GM18861 (cell line): ENCODE measurements at regions not wholly inside any gene's neighbourhood (a gene's known extent, or its start where the extent isn't known, plus 50 kb on each side); places are given as distances from the start of the nearest gene placed in this dataset.
A peak's percentile ranks its signal among the peaks of the same experiment; 100 is the strongest.
"Not testable (repeated sequence)": the region's sequence is repeated elsewhere in the genome, so short reads cannot be mapped to it uniquely, and the experiment has no call there.

ENCODE experiments used
- ATAC-seq: cut with Tn5 transposase; IDR thresholded peaks from one replicate; pipeline ENCODE4 v1.9.1; 2021; ENCODE audit not compliant: unreplicated experiment

GRCh38 chr10:56537984-56538383, 176.9 kb upstream of the ZWINT start:
- ATAC-seq = no peak

DNA sequence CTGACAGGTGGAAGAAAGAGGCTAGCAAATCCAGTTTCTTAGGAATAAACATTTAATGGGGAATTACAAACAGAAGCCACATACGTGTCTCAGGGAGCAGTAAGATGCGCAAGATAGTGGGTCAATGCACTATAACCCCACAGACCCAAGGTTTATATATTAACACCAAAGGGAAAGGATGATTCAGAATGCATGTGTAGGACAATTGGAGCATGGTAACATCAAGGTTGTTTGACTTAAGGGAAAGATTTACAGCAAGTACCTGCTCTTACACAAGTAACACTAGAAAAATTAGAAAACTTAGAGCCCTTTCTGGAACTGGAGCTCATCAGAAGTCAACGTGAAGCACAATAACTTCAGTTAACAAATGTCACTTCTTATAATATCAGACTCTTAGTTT, 161.1 kb upstream of the ZWINT start:
- ATAC-seq = no peak

DNA sequence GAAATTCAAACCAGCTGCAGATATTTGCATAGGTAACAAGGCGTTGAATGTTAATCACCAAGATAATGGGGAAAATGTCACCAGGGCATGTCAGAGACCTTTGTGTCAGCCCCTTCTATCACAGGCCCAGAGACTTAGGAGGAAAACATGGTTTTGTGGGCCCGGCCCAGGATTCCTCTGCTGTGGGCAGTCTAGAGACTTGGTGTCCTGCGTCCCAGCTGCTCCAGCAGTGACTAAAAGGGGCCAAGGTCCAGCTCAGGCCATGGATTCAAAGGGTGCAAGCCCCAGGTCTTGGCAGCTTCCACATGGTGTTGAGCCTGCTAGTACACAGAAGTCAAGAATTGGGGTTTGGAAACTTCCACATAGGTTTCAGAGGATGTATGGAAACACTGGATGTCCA, 147.5 kb upstream of the ZWINT start:
- no peak for ATAC-seq

- no peak for ATAC-seq
These were observed 146.0 kb upstream of the ZWINT start for GRCh38 chr10:56507033-56507432.

GRCh38 chr10:56505555-56505954, 144.5 kb upstream of the ZWINT start:
- ATAC-seq = no peak

- ATAC-seq = no peak
These were observed 135.1 kb upstream of the ZWINT start for GRCh38 chr10:56496186-56496486.

- ATAC-seq = no peak
These were observed 126.7 kb upstream of the ZWINT start for GRCh38 chr10:56487746-56488145.

DNA sequence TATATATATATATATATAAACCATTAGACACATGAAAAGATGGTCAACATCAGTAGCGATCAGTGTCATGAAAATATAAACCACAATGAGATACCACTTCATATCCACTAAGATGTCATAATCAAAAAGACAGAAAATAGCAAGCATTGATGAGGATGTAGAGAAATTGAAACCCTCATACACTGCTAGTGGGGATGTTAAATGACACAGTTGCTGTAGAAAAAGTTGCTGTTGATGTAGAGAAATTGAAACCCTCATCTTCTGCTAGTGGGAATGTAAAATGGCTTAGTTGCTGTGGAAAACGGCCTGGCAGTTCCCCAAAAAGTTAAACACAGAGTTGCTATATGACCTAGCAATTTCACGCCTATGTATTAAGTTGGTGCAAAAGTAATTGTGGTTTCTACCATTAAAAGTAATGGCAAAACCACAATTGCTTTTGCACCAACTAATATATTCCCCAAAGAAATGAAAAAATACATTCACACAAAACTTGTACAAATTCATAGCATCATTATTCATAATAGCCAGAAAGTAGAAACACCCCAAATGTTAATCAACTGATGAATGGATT, 120.5 kb upstream of the ZWINT start:
- ATAC-seq = no peak

DNA sequence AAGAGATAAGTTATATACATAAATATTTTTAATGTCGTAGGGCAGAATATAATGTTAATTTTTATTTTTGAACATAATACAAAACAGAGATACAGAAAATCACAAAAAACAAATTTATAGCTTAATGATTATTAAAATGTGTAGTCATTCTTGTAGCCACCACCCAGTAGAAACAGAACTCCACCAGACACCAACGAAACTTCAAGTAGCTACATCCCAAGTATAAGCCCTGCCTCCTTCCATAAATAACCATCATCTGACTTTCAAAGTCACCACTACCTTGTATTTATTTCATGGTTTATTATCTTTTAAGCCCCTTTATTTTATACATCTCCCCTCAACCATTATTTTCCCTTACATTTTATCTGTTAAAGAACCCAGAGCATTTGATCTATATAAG, 111.9 kb upstream of the ZWINT start:
- no peak for ATAC-seq

DNA sequence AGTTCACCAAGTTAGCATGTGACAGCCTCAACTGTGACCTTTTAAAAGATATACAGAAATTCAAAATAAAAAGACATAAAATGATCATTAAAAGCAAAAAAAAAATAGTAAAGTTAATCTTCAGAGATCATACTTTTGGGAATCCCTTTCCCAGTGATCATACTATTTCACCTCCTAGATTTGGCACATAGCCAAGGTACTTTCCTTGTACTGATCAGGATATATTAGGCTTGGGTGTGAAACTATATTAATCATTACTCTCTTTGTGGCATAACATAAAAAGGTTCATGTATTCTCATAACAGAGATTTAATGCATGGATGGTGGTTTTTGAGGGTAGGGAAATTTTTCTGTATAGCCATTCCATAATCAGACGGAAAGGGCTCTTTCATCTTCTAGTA, 109.6 kb upstream of the ZWINT start:
- no peak for ATAC-seq

- no peak for ATAC-seq
These were observed 108.4 kb upstream of the ZWINT start for GRCh38 chr10:56469482-56469881.

DNA sequence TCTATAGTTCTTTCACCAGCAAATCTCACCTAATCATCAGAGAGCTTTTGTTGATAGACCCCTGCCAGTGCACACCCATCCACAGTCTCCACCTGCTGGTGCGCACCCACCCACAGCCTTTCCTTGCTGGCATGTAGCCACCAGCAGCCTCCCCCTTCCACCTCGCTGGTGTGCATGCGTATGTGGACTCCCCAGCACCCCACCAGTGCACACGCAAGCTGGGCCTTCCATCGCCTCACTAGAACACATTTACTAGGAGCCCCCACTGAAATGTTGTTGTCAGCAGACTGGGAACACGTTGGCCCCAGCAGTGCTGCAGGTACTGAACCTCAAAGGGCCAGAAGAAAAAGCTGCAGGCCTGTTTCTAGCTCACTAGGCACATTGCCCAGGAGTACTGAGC, 104.9 kb upstream of the ZWINT start:
- ATAC-seq = no peak

- ATAC-seq = peak; percentile 50
These were observed 88.7 kb upstream of the ZWINT start for GRCh38 chr10:56449770-56450169.

GRCh38 chr10:56447613-56448012, 86.6 kb upstream of the ZWINT start:
- not testable (repeated sequence) for ATAC-seq

DNA sequence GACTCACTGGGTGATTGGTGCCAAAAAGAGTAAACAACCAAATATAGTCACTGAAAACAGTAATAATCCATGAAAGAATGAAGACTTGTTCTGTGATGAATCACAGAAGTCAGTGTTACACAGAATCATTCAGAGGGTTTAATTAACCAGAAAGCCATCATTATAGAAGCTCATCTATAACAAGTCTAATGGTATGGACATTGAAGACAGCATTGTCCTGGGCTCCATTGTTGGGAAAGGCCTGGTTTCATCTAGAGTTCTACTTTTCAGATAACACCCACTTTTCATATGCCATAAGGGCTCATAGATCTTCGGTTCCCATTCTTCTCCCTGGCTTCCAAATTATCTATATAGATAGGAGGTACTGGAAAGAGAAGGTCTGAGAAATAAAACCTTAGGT, 80.3 kb upstream of the ZWINT start:
- ATAC-seq = not testable (repeated sequence)
